GM13976 (cell line): ENCODE measurements at regions not wholly inside any gene's neighbourhood (a gene's known extent, or its start where the extent isn't known, plus 50 kb on each side); places are given as distances from the start of the nearest gene placed in this dataset.

Experiments used
- DNase-seq: peaks from one replicate; pipeline ENCODE4 v3.0.0; 2012; ENCODE audit warnings: low spot score
- in situ Hi-C: fragments of 300-500 bp; cut with MboI; formaldehyde crosslinking; loops from one replicate; pipeline ENCODE4 v1.12.0; 2022; ENCODE audit warnings: low sequenced_read_pairs, mixed read lengths, inconsistent platforms; ENCODE audit not compliant: unreplicated experiment
- TF ChIP-seq, protein P1 (sequence below): IDR thresholded peaks from 2 replicates; pipeline ENCODE4 v1.5.1; 2012; ENCODE audit warnings: borderline replicate concordance, mild to moderate bottlenecking; ENCODE audit not compliant: insufficient read depth; ENCODE audit errors: extremely low read depth, missing control alignments, control extremely low read depth

GRCh38 chr11:19559746-19560145 is 152.9 kb upstream of the NAV2 start:
- in situ Hi-C loops = loop anchor here (10.0 kb wide), 1 partner anchor 345 kb away; no protein-coding TSS in a partner anchor
- DNase-seq = no peak
- TF ChIP-seq, protein P1, sequence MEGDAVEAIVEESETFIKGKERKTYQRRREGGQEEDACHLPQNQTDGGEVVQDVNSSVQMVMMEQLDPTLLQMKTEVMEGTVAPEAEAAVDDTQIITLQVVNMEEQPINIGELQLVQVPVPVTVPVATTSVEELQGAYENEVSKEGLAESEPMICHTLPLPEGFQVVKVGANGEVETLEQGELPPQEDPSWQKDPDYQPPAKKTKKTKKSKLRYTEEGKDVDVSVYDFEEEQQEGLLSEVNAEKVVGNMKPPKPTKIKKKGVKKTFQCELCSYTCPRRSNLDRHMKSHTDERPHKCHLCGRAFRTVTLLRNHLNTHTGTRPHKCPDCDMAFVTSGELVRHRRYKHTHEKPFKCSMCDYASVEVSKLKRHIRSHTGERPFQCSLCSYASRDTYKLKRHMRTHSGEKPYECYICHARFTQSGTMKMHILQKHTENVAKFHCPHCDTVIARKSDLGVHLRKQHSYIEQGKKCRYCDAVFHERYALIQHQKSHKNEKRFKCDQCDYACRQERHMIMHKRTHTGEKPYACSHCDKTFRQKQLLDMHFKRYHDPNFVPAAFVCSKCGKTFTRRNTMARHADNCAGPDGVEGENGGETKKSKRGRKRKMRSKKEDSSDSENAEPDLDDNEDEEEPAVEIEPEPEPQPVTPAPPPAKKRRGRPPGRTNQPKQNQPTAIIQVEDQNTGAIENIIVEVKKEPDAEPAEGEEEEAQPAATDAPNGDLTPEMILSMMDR = no peak

- TF ChIP-seq, protein P1 = no peak
- DNase-seq = no peak
- in situ Hi-C loops = no loop called here
Measured at GRCh38 chr11:19558189-19558986, 154.2 kb upstream of the NAV2 start.

DNA sequence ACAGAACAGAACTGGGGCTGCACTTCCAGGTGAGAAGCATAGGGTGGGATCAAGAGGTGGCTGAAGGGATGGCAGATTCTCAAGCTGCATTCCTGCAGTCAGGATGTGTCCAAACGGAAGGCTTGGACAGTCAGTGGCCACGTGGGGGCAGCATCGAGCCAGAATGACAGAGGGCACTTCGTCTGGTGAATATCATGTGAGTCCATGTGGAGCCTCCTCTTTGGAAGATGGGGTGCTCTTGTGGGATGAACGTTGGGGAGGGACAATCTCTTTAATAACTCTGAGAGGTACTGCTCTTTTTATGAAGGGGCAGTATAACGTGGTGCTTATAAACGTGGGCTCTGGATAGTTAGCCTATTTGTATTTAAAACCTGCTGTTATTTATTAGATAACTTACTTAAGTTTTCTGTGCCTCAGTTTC is 154.9 kb upstream of the NAV2 start:
- TF ChIP-seq, protein P1 = peak; percentile 79
- DNase-seq = peak; percentile 68
- in situ Hi-C loops = no loop called here

- in situ Hi-C loops = no loop called here
- TF ChIP-seq, protein P1 = no peak
- DNase-seq = no peak
Measured at GRCh38 chr11:19557185-19557584, 155.5 kb upstream of the NAV2 start.

DNA sequence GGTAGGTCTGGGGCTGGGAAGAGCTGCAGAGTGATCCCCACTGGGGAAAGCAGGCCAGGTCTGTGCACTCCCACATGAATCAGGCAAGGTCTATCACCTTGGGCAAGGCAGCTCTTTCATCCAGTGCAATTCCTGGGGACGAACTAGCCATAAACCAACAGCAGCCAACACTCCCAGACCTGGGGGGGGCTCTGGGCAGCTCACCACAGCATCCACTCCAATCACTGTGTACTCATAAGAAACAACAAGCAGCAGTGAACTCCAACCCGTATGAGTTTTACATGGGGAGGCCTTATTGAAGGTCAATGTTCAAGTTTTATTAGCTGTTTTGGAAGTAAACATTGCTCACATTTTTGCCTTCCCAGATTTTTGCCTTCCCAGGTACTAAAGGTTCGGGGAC is 157.4 kb upstream of the NAV2 start:
- TF ChIP-seq, protein P1 = no peak
- in situ Hi-C loops = no loop called here
- DNase-seq = no peak

- in situ Hi-C loops = no loop called here
- TF ChIP-seq, protein P1 = peak; percentile 74
- peak; percentile 78 for DNase-seq
Measured at GRCh38 chr11:19553683-19554333, 158.8 kb upstream of the NAV2 start.
